NCI-H1105 treated with DMSO at 0.1 percent for 48 hours (cell line): ENCODE measurements at regions not wholly inside any gene's neighbourhood (a gene's known extent, or its start where the extent isn't known, plus 50 kb on each side); places are given as distances from the start of the nearest gene placed in this dataset.
A peak's percentile ranks its signal among the peaks of the same experiment; 100 is the strongest.

Experiments used
- DNase-seq: peaks from one replicate; lab custom pipeline; 2025; lab: John Stamatoyannopoulos, UW

GRCh38 chr5:149441986-149442385 lies 62.9 kb upstream of the IL17B start:
- DNase-seq, result no peak

- DNase-seq, result no peak
Observed at GRCh38 chr5:149441194-149441753, 62.2 kb upstream of the IL17B start.

- DNase-seq, result no peak
Observed at GRCh38 chr5:149439899-149440542, 60.9 kb upstream of the IL17B start.

GRCh38 chr5:149438711-149439132 lies 59.6 kb upstream of the IL17B start:
- no peak for DNase-seq

GRCh38 chr5:149438281-149438680 lies 59.2 kb upstream of the IL17B start:
- no peak for DNase-seq

- DNase-seq, result no peak
Observed at GRCh38 chr5:149437391-149438040, 58.4 kb upstream of the IL17B start.

GRCh38 chr5:149435660-149436059 lies 56.6 kb upstream of the IL17B start:
- DNase-seq, result no peak

- DNase-seq, result no peak
Observed at GRCh38 chr5:149435015-149435376, 55.9 kb upstream of the IL17B start.

GRCh38 chr5:149434162-149435014 lies 55.3 kb upstream of the IL17B start:
- DNase-seq, result peak; percentile 29

- DNase-seq, result no peak
Observed at GRCh38 chr5:149433524-149434131, 54.5 kb upstream of the IL17B start.

- no peak for DNase-seq
Observed at GRCh38 chr5:149432911-149433401, 53.9 kb upstream of the IL17B start.

GRCh38 chr5:149432376-149432775 lies 53.3 kb upstream of the IL17B start:
- no peak for DNase-seq

GRCh38 chr5:149429839-149430721 lies 51.0 kb upstream of the IL17B start:
- no peak for DNase-seq
